Suprapubic skin (tissue), 4 donors: ENCODE measurements at regions not wholly inside any gene's neighbourhood (a gene's known extent, or its start where the extent isn't known, plus 50 kb on each side); places are given as distances from the start of the nearest gene placed in this dataset.

Source experiments
- DNase-seq, 2 donors: peaks; one replicate each; pipeline ENCODE4 v3.0.0-alpha.2; 2019; ENCODE audit warnings: low spot score in 2 of 2
- H3K27ac ChIP-seq: fragments of 200-600 bp; sonication (generic); one replicate; pipeline ENCODE4 v1.5.1; 2019
- H3K27me3 ChIP-seq: fragments of 200-600 bp; sonication (generic); one replicate; pipeline ENCODE4 v1.5.1; 2019
- H3K36me3 ChIP-seq: fragments of 200-600 bp; sonication (generic); one replicate; pipeline ENCODE4 v1.5.1; 2019
- H3K4me1 ChIP-seq: fragments of 200-600 bp; sonication (generic); one replicate; pipeline ENCODE4 v1.5.1; 2019
- H3K4me3 ChIP-seq: fragments of 200-600 bp; sonication (generic); one replicate; pipeline ENCODE4 v1.5.1; 2019; ENCODE audit warnings: mild to moderate bottlenecking
- H3K9me3 ChIP-seq: fragments of 200-600 bp; sonication (generic); one replicate; pipeline ENCODE4 v1.5.1; 2019
- EP300 ChIP-seq: sonication (generic); formaldehyde crosslinking; IDR thresholded peaks from one replicate; pipeline ENCODE4 v1.6.1; 2017; ENCODE audit warnings: antibody characterized with exemption
- POLR2A ChIP-seq, 2 donors: fragments of 450-650 bp; IDR thresholded peaks; one replicate each; pipeline ENCODE4 v1.6.1; 2017; ENCODE audit warnings: antibody characterized with exemption in 2 of 2, mild to moderate bottlenecking in 2 of 2, moderate library complexity in 2 of 2
- POLR2AphosphoS5 ChIP-seq, 3 donors: sonication (generic); formaldehyde crosslinking; IDR thresholded peaks; one replicate each; pipeline ENCODE4 v1.6.1; 2017; ENCODE audit warnings: antibody characterized with exemption in 3 of 3
- WGBS: methylation state at CpG from one replicate; pipeline ENCODE4 v1.1.5; 2018; 5-methylcytosine and 5-hydroxymethylcytosine counted together
- TF ChIP-seq, protein P1 (sequence below), 2 donors: fragments of 200-600 bp in 1 of 2; fragments of 450-650 bp in 1 of 2; sonication (generic) in 1 of 2; IDR thresholded peaks; one replicate each; pipeline ENCODE4 v1.5.1; 2016 to 2019; ENCODE audit warnings: antibody characterized with exemption in 2 of 2, mild to moderate bottlenecking in 1 of 2, moderate library complexity in 1 of 2

DNA sequence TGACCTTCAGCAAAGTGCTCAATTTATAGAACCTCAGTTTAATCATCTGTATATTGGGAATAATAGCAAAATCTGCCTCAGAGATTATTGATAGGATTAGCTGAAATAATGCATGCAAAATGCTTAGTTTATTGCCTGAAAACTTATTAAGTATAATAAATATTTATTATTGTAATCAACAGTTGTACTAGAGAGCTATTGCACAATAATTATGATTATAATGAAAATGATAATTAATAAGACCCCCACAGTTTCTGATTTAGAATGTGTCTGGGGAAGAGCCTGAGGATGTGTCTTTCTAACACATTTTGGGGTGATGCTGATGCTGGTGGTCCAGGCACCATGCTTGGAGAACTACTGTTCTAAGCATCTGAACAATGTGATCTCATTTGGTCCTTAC is 419.6 kb downstream of the NPIPA7 start:
- TF ChIP-seq, protein P1, sequence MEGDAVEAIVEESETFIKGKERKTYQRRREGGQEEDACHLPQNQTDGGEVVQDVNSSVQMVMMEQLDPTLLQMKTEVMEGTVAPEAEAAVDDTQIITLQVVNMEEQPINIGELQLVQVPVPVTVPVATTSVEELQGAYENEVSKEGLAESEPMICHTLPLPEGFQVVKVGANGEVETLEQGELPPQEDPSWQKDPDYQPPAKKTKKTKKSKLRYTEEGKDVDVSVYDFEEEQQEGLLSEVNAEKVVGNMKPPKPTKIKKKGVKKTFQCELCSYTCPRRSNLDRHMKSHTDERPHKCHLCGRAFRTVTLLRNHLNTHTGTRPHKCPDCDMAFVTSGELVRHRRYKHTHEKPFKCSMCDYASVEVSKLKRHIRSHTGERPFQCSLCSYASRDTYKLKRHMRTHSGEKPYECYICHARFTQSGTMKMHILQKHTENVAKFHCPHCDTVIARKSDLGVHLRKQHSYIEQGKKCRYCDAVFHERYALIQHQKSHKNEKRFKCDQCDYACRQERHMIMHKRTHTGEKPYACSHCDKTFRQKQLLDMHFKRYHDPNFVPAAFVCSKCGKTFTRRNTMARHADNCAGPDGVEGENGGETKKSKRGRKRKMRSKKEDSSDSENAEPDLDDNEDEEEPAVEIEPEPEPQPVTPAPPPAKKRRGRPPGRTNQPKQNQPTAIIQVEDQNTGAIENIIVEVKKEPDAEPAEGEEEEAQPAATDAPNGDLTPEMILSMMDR (IDR thresholded peaks at IDR 0.05), result no peak
- TF ChIP-seq POLR2AphosphoS5 (IDR thresholded peaks at IDR 0.05), result no peak
- no peak for TF ChIP-seq POLR2A (IDR thresholded peaks at IDR 0.05)
- no peak for TF ChIP-seq EP300
- Histone ChIP-seq H3K4me1 (no peaks in the 10 kb centered on the region), H3K9me3 (no peaks in the 10 kb centered on the region), H3K27me3 (peaks cover 8% of the 10 kb centered on the region), H3K27ac (no peak overlapping the region), H3K36me3 (no peaks in the 10 kb centered on the region), H3K4me3 (no peak overlapping the region)
- no peak for DNase-seq

DNA sequence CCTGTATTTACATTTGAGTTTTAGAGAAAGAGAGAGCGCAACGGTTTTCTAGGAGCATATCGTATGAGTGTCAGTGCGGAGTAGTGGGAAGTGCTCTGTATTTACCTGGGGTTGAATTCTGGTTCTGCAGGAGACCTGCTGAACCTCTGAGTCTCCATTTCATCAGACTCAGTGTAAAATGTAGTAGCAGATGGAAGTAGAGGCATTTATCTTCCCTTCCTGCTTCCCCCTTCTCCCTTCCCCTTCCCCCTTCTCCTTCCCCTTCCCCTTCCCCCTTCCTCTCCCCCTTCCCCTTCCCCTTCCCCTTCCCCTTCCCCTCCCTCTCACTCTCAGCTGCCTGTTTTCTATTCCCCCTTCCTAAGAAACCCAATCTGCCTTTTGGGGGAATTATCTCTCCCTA is 426.9 kb downstream of the NPIPA7 start:
- TF ChIP-seq POLR2AphosphoS5 (IDR thresholded peaks at IDR 0.05) (no peak), EP300 (no peak), POLR2A (IDR thresholded peaks at IDR 0.05) (no peak)
- TF ChIP-seq, protein P1 (IDR thresholded peaks at IDR 0.05), result no peak
- Histone ChIP-seq H3K4me3 (no peak overlapping the region), H3K4me1 (no peaks in the 10 kb centered on the region), H3K27ac (no peak overlapping the region), H3K9me3 (no peaks in the 10 kb centered on the region), H3K27me3 (peaks cover 15% of the 10 kb centered on the region), H3K36me3 (no peaks in the 10 kb centered on the region)
- DNase-seq, result no peak
- 87% methylated on average over 4 of the region's 4 CpGs for WGBS

GRCh38 chr16:16815641-16816040 is 436.7 kb downstream of the NPIPA7 start:
- H3K4me1 ChIP-seq, result no peaks in the 10 kb centered on the region
- peaks cover 10% of the 10 kb centered on the region for H3K27me3 ChIP-seq
- DNase-seq, result no peak
- H3K4me3 ChIP-seq, result no peak overlapping the region
- no peaks in the 10 kb centered on the region for H3K36me3 ChIP-seq
- WGBS, result 84% methylated on average over 2 of the region's 2 CpGs
- no peak overlapping the region for H3K27ac ChIP-seq
- H3K9me3 ChIP-seq, result no peaks in the 10 kb centered on the region
- no peak for TF ChIP-seq POLR2A (IDR thresholded peaks at IDR 0.05)
- TF ChIP-seq EP300, result no peak
- TF ChIP-seq POLR2AphosphoS5 (IDR thresholded peaks at IDR 0.05), result no peak
- TF ChIP-seq, protein P1 (IDR thresholded peaks at IDR 0.05), result no peak

DNA sequence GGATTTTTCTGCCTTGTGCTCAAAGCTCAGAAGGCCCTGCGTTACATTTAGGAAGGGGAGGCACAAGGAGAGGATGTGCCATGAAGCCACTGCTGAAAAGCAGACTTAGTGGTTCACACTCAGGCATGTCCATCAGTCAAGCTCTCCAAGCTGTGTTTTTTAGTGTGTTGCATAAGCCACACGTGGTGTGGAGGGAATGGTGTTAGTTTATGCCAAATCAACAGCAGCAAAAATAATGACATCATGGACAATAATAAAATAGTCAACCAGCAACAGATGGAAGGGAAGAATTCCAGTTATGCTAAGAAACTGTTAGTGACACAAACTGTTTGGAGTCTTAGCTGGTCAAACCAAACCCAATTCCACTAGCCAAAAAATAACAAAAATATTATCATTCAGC is 438.3 kb downstream of the NPIPA7 start:
- Histone ChIP-seq H3K4me1 (no peaks in the 10 kb centered on the region), H3K36me3 (no peaks in the 10 kb centered on the region), H3K27me3 (no peaks in the 10 kb centered on the region), H3K4me3 (no peak overlapping the region), H3K9me3 (no peaks in the 10 kb centered on the region), H3K27ac (no peak overlapping the region)
- TF ChIP-seq, protein P1 (IDR thresholded peaks at IDR 0.05), result no peak
- TF ChIP-seq POLR2AphosphoS5 (IDR thresholded peaks at IDR 0.05) (no peak), POLR2A (IDR thresholded peaks at IDR 0.05) (no peak), EP300 (no peak)
- no peak for DNase-seq
- 44% methylated on average over 2 of the region's 2 CpGs for WGBS

DNA sequence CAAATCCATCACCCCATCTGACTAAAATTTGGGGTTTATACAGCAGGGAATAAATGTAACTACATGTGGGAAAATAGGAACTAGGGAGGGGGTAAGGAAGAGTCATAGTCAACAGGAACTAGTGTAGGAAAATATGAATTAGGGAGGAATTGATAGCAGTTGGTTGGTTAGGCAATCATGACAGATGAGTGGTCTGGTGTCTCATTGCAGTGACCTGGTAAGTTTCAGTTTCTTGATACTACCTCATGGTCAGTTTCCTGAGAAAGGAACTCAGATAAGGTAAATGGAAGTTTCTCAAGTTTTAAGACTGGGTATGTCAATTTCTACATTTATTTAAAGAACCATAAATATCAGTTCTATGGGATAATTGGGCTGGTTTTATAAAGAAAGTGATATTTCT is 442.3 kb downstream of the NPIPA7 start:
- DNase-seq, result no peak
- H3K27me3 ChIP-seq, result no peaks in the 10 kb centered on the region
- no peaks in the 10 kb centered on the region for H3K4me1 ChIP-seq
- H3K27ac ChIP-seq, result no peak overlapping the region
- H3K9me3 ChIP-seq, result no peaks in the 10 kb centered on the region
- no peaks in the 10 kb centered on the region for H3K36me3 ChIP-seq
- no peak overlapping the region for H3K4me3 ChIP-seq
- TF ChIP-seq POLR2A (IDR thresholded peaks at IDR 0.05) (no peak), EP300 (no peak), POLR2AphosphoS5 (IDR thresholded peaks at IDR 0.05) (no peak)
- TF ChIP-seq, protein P1 (IDR thresholded peaks at IDR 0.05), result no peak
